ENCODE measurements at regions not wholly inside any gene's neighbourhood (a gene's known extent, or its start where the extent isn't known, plus 50 kb on each side); places are given as distances from the start of the nearest gene placed in this dataset.

DNA sequence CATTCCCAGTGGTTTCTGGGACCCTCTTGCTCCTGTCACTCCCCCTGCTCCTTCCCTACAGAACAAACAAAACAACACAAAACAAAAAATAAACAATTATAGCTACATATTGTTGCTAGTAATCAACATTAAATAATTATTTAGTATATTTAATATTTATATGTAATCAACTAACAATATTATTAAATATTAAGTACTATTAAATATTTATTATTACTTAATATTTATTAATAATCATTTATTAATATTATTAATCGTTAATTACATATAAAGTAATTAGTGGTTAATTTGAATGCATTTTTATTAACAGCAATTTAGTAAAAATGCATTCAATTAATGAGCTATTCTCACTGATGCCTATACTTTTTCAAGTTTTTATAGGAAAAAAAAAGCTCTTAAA is 139.4 kb downstream of the ITGB8 start:
- TF ChIP-seq, protein P1, sequence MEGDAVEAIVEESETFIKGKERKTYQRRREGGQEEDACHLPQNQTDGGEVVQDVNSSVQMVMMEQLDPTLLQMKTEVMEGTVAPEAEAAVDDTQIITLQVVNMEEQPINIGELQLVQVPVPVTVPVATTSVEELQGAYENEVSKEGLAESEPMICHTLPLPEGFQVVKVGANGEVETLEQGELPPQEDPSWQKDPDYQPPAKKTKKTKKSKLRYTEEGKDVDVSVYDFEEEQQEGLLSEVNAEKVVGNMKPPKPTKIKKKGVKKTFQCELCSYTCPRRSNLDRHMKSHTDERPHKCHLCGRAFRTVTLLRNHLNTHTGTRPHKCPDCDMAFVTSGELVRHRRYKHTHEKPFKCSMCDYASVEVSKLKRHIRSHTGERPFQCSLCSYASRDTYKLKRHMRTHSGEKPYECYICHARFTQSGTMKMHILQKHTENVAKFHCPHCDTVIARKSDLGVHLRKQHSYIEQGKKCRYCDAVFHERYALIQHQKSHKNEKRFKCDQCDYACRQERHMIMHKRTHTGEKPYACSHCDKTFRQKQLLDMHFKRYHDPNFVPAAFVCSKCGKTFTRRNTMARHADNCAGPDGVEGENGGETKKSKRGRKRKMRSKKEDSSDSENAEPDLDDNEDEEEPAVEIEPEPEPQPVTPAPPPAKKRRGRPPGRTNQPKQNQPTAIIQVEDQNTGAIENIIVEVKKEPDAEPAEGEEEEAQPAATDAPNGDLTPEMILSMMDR (IDR thresholded peaks at IDR 0.05; ENCODE audit: low read depth, low read length), result no peak
- TF ChIP-seq EZH2phosphoT487 (IDR thresholded peaks at IDR 0.05; ENCODE audit: low read depth), result no peak
